H1 (cell line): ENCODE measurements at regions not wholly inside any gene's neighbourhood (a gene's known extent, or its start where the extent isn't known, plus 50 kb on each side); places are given as distances from the start of the nearest gene placed in this dataset.

Experiments used
- CTCF ChIP-seq, 3 experiments: IDR thresholded peaks; 1 replicate in 2 of 3; 2 replicates in 1 of 3; pipeline versions ENCODE4 v1.5.1 to v1.6.1; 2011; ENCODE audit warnings: low read length in 3 of 3, mild to moderate bottlenecking in 3 of 3, inconsistent platforms in 2 of 3, low read depth in 1 of 3, moderate library complexity in 1 of 3; ENCODE audit not compliant: insufficient read depth in 1 of 3; ENCODE audit errors: control extremely low read depth in 1 of 3
- JUN ChIP-seq: IDR thresholded peaks from 2 replicates; pipeline ENCODE4 v1.6.1; 2011; ENCODE audit warnings: low read depth, mild to moderate bottlenecking, improper control_type of control experiment, low read length
- POLR2AphosphoS5 ChIP-seq: IDR thresholded peaks from 2 replicates; pipeline ENCODE4 v1.6.1; 2011; ENCODE audit warnings: low read depth, low read length
- TAF1 ChIP-seq: IDR thresholded peaks from 2 replicates; pipeline ENCODE4 v1.6.1; 2011; ENCODE audit warnings: mild to moderate bottlenecking, low read depth, low read length
- TAF7 ChIP-seq: optimal IDR thresholded peaks from 2 replicates; pipeline ENCODE3; 2011; ENCODE audit warnings: low read depth, mild to moderate bottlenecking, inconsistent platforms, low read length, moderate library complexity, borderline replicate concordance
- ZNF274 ChIP-seq: IDR thresholded peaks from 2 replicates; pipeline ENCODE4 v1.7.0; 2012; ENCODE audit warnings: low read length, borderline replicate concordance; ENCODE audit errors: extremely low read depth

- TF ChIP-seq POLR2AphosphoS5 (no peak), JUN (no peak), CTCF (IDR thresholded peaks at IDR 0.05; ENCODE audit: control extremely low read depth in 1 of 3, insufficient read depth in 1 of 3, low read depth in 1 of 3, low read length in 3 of 3) (no peak), ZNF274 (no peak), TAF1 (no peak), TAF7 (no peak)
Observed at GRCh38 chr9:118483677-118484076, 779.5 kb downstream of the TLR4 start.
